ENCODE measurements at regions not wholly inside any gene's neighbourhood (a gene's known extent, or its start where the extent isn't known, plus 50 kb on each side); places are given as distances from the start of the nearest gene placed in this dataset.

- TF ChIP-seq HDAC8 (tag; IDR thresholded peaks at IDR 0.05) (no peak), TAF9B (IDR thresholded peaks at IDR 0.05; ENCODE audit: partially characterized antibody) (no peak)
These were observed 624.4 kb upstream of the C16orf82 start (continued) for GRCh38 chr16:26442321-26442720.

GRCh38 chr16:26447570-26447969 lies 619.2 kb upstream of the C16orf82 start:
- ChIA-PET POLR2A (no interaction called here), CTCF (ENCODE audit: low intra/inter-chr PET ratio) (no interaction called here)
- Histone ChIP-seq H3K9me1 (ENCODE audit: control insufficient read depth, insufficient read depth, low read length) (no peaks in the 10 kb centered on the region), H3K4me3 (no peak overlapping the region), H2AFZ (ENCODE audit: low read depth, low read length) (no peak overlapping the region), H3K9ac (ENCODE audit: insufficient read depth in 1 of 2, low read depth in 2 of 2, low read length in 2 of 2) (no peak overlapping the region), H3K36me3 (ENCODE audit: control insufficient read depth, insufficient read depth, low read length) (no peaks in the 10 kb centered on the region), H4K20me1 (replicated peaks; ENCODE audit: control insufficient read depth, insufficient read depth, low read length) (no peaks in the 10 kb centered on the region), H3K79me2 (ENCODE audit: control insufficient read depth, insufficient read depth, low read length) (no peaks in the 10 kb centered on the region), H3K9me3 (replicated peaks; ENCODE audit: control insufficient read depth, insufficient read depth, low read depth, low read length) (no peaks in the 10 kb centered on the region), H3K27ac (ENCODE audit: extremely low read depth, low read depth, low read length) (no peak overlapping the region), H3K4me1 (replicated peaks in 1 of 2; ENCODE audit: control insufficient read depth in 2 of 2, insufficient read depth in 2 of 2, low read length in 2 of 2) (no peaks in the 10 kb centered on the region), H3K27me3 (ENCODE audit: control insufficient read depth in 2 of 2, insufficient read depth in 2 of 2, low read length in 2 of 2) (no peaks in the 10 kb centered on the region), H3K4me2 (ENCODE audit: insufficient read depth, low read length) (no peak overlapping the region)
- intact Hi-C loops (cut with micrococcal nuclease), result no loop called here
- BruUV-seq (replicated peaks), result no TSS peak
- DNase-seq (ENCODE audit: extremely low read depth in 1 of 4, low spot score in 3 of 4) (no peak), ATAC-seq (no peak), FAIRE-seq (no peak)
- in situ Hi-C loops (cut with MboI), result no loop called here
- 0% methylated on average over 5 of the region's 5 CpGs for WGBS (ENCODE audit: insufficient coverage, low coverage, missing lambda C conversion rate)
- no peak for TF ChIP-seq STAT6 (CRISPR knock-in tag; IDR thresholded peaks at IDR 0.05)
- TF ChIP-seq TSHZ1 (CRISPR knock-in tag; IDR thresholded peaks at IDR 0.05), result no peak
- no peak for TF ChIP-seq IRF2 (CRISPR knock-in tag; IDR thresholded peaks at IDR 0.05)
- TF ChIP-seq SMARCC2 (IDR thresholded peaks at IDR 0.05; ENCODE audit: low read depth), result no peak
- no peak for TF ChIP-seq ZBTB49 (CRISPR knock-in tag; IDR thresholded peaks at IDR 0.05; ENCODE audit: borderline replicate concordance)
- no peak for TF ChIP-seq ZNF740 (CRISPR knock-in tag; IDR thresholded peaks at IDR 0.05)
- no peak for TF ChIP-seq ZNF740 (tag; IDR thresholded peaks at IDR 0.05)
- no peak for TF ChIP-seq ZBTB12 (CRISPR knock-in tag; IDR thresholded peaks at IDR 0.05)
